Thyroid gland (tissue), 4 donors: ENCODE measurements at regions not wholly inside any gene's neighbourhood (a gene's known extent, or its start where the extent isn't known, plus 50 kb on each side); places are given as distances from the start of the nearest gene placed in this dataset.

Experiments
- DNase-seq, 2 donors: peaks; one replicate each; pipeline ENCODE4 v3.0.0-alpha.2; 2019
- H3K27ac ChIP-seq, 3 donors: fragments of 200-600 bp; sonication (generic); 1 replicate in 2 of 3; 2 replicates in 1 of 3; pipeline ENCODE4 v1.5.1; 2016 to 2019; ENCODE audit warnings: mild to moderate bottlenecking in 1 of 3, moderate library complexity in 1 of 3
- H3K27me3 ChIP-seq: fragments of 200-600 bp; sonication (generic); one replicate; pipeline ENCODE4 v1.5.1; 2019
- H3K36me3 ChIP-seq, 2 donors: fragments of 200-600 bp; sonication (generic); one replicate each; pipeline ENCODE4 v1.5.1; 2016 to 2019
- H3K4me1 ChIP-seq, 2 donors: fragments of 200-600 bp; sonication (generic); one replicate each; pipeline ENCODE4 v1.5.1; 2017 to 2019
- H3K4me3 ChIP-seq, 3 donors: fragments of 200-600 bp; sonication (generic); replicated peaks in 1 of 3; 1 replicate in 2 of 3; 2 replicates in 1 of 3; pipeline ENCODE4 v1.5.1; 2016; ENCODE audit warnings: mild to moderate bottlenecking in 1 of 3
- H3K9me3 ChIP-seq: fragments of 200-600 bp; sonication (generic); one replicate; pipeline ENCODE4 v1.5.1; 2017
- POLR2A ChIP-seq, 2 donors: fragments of 450-650 bp; IDR thresholded peaks; one replicate each; pipeline ENCODE4 v1.6.1; 2017; ENCODE audit warnings: antibody characterized with exemption in 2 of 2, mild to moderate bottlenecking in 2 of 2, moderate library complexity in 1 of 2
- WGBS, 2 donors: methylation state at CpG; one replicate each; pipeline ENCODE4 v1.1.5; 2017; 5-methylcytosine and 5-hydroxymethylcytosine counted together
- intact Hi-C: fragments of 100-400 bp; cut with DNase I; formaldehyde crosslinking; loops from one replicate; pipeline ENCODE4 v1.15.1; 2023
- TF ChIP-seq, protein P1 (sequence below), 6 experiments: fragments of 200-600 bp in 3 of 6; fragments of 450-650 bp in 3 of 6; sonication (generic) in 3 of 6; IDR thresholded peaks; one replicate each; pipeline ENCODE4 v1.5.1; 2016 to 2019; ENCODE audit warnings: antibody characterized with exemption in 6 of 6, mild to moderate bottlenecking in 2 of 6, inconsistent platforms in 1 of 6, moderate library complexity in 1 of 6

DNA sequence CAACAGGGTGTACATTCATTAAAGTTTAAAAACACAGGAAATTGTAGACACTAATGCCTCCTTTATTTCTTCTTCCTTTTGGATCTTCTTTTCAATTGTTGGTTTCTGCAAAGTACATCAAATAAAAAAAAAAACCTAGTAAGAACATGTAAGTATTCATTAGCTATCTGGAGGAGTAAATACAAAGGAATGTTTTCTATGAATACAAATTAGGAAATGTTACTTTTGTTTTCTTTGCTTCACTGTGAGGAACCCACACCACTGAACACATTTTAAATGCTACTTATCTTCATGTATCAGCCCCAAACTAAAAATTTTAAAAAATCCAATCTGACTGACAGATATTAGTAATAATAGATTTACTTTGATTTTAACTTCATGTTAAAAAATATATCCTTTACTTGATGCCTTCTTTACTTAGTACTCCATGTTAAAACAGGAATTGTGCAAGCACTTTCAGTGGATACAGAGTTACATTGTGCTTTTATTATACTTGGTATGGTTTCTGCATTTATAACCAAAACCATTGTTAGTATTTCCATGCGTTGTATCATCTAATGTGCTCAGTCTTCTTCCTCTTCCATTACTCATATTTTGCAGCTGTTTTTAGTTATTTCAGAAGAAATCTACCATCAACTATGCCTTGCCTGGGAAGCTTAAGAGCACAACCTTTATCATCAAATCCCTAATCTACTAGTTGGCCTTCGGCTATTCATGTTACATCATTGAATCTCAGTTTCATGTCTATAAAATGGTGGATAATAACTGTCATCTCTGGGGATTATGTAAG is 236.9 kb upstream of the DPYD start:
- Histone ChIP-seq H3K36me3 (no peaks in the 10 kb centered on the region), H3K4me1 (no peaks in the 10 kb centered on the region), H3K9me3 (no peaks in the 10 kb centered on the region), H3K27me3 (no peaks in the 10 kb centered on the region), H3K4me3 (no peak overlapping the region), H3K27ac (no peak overlapping the region)
- intact Hi-C loops, result no loop called here
- no peak for TF ChIP-seq POLR2A (IDR thresholded peaks at IDR 0.05)
- TF ChIP-seq, protein P1, sequence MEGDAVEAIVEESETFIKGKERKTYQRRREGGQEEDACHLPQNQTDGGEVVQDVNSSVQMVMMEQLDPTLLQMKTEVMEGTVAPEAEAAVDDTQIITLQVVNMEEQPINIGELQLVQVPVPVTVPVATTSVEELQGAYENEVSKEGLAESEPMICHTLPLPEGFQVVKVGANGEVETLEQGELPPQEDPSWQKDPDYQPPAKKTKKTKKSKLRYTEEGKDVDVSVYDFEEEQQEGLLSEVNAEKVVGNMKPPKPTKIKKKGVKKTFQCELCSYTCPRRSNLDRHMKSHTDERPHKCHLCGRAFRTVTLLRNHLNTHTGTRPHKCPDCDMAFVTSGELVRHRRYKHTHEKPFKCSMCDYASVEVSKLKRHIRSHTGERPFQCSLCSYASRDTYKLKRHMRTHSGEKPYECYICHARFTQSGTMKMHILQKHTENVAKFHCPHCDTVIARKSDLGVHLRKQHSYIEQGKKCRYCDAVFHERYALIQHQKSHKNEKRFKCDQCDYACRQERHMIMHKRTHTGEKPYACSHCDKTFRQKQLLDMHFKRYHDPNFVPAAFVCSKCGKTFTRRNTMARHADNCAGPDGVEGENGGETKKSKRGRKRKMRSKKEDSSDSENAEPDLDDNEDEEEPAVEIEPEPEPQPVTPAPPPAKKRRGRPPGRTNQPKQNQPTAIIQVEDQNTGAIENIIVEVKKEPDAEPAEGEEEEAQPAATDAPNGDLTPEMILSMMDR (IDR thresholded peaks at IDR 0.05), result no peak
- 85 to 88% methylated on average over 2 of the region's 2 CpGs for WGBS, 2 donors
- no peak for DNase-seq

DNA sequence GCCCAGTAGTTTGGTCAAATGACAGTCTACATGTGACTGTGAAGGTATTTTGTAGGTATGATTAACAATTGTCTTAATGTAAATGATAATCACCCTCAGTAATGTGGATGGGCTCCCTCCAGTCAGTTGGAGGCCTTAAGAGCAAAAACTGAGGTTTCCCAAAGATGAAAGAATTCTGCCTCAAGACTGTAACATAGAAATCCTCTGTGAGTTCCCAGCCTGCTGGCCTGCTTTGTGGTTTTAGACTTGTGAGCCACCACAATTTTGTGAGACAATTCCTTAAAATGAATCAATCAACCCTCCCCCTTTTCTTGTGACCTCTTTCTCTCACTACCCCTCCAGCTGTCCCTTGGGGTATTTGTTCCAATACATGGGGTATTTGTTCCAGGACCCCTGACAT is 226.4 kb upstream of the DPYD start:
- no peak for DNase-seq
- TF ChIP-seq POLR2A (IDR thresholded peaks at IDR 0.05), result no peak
- TF ChIP-seq, protein P1 (IDR thresholded peaks at IDR 0.05), result no peak
- Histone ChIP-seq H3K9me3 (no peaks in the 10 kb centered on the region), H3K4me1 (no peaks in the 10 kb centered on the region), H3K27me3 (no peaks in the 10 kb centered on the region), H3K27ac (no peak overlapping the region), H3K36me3 (no peaks in the 10 kb centered on the region), H3K4me3 (no peak overlapping the region)
- intact Hi-C loops, result no loop called here

DNA sequence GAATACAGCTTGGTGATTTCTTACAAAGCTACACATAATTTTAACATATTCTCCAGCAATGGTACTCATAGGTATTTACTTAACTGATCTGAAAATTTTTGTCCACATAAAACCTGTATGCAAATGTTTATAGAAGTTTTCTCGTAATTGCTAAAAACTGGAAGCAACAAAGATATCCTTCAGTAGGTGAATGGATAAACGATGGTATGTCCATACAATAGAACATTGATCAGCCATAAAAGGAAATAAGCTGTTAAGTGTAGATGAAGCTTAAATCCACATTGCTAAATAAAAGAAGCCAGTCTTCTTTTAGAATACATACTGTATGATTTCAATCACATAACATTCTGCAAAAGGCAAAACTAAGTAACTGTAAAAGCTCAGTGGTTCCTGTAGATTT is 224.8 kb upstream of the DPYD start:
- DNase-seq, result no peak
- Histone ChIP-seq H3K27me3 (no peaks in the 10 kb centered on the region), H3K4me1 (no peaks in the 10 kb centered on the region), H3K9me3 (no peaks in the 10 kb centered on the region), H3K27ac (no peak overlapping the region), H3K36me3 (no peaks in the 10 kb centered on the region), H3K4me3 (no peak overlapping the region)
- intact Hi-C loops, result no loop called here
- TF ChIP-seq, protein P1 (IDR thresholded peaks at IDR 0.05), result no peak
- TF ChIP-seq POLR2A (IDR thresholded peaks at IDR 0.05), result no peak
- WGBS, 2 donors, result 88 to 90% methylated on average over 2 of the region's 2 CpGs

DNA sequence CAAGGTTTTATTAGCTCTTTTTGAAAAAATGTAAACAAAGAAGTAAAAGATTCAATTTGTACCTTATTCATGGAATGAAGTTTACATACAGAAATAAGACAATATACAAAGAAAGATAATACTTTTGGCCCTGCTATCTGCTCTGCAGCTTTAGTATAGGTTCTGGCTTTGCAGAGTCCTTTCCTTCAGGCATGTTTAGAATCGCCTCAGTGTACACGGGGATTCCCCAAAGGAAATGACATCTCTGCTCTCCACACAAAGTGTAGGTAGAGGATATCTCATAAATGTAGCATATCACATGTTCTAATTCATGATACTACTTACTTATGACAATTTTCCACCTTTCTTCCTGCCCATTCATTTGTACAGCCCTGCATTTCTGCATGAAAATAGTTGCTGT is 222.6 kb upstream of the DPYD start:
- no peaks in the 10 kb centered on the region for H3K9me3 ChIP-seq
- H3K27ac ChIP-seq, result no peak overlapping the region
- H3K36me3 ChIP-seq, result no peaks in the 10 kb centered on the region
- H3K4me1 ChIP-seq, result no peaks in the 10 kb centered on the region
- H3K27me3 ChIP-seq, result no peaks in the 10 kb centered on the region
- intact Hi-C loops, result no loop called here
- 62 to 78% methylated on average over 2 of the region's 2 CpGs for WGBS, 2 donors
- no peak for DNase-seq
- H3K4me3 ChIP-seq, result no peak overlapping the region
- TF ChIP-seq POLR2A (IDR thresholded peaks at IDR 0.05), result no peak
- TF ChIP-seq, protein P1 (IDR thresholded peaks at IDR 0.05), result no peak

DNA sequence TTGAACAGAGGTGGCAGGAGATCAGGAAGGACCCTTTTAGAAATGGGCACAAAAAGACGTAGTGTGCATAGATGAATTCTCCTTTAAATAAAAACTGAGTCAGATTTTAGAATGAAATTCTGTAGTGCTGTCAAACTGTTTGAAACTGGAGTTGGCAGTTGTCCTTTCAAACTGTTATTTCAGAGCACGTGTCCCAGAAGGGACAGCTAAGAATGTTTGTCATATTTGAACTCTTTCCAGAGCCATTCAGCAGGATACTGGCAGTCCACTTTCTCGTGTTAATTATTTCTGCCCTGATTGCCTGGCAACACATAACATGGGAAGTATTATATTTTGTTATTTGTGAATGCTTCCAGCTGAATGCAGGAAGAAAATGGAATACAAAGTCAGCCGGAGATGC is 212.3 kb upstream of the DPYD start:
- no peaks in the 10 kb centered on the region for H3K9me3 ChIP-seq
- no peak overlapping the region for H3K27ac ChIP-seq
- no peaks in the 10 kb centered on the region for H3K36me3 ChIP-seq
- no peak overlapping the region for H3K4me3 ChIP-seq
- DNase-seq, result no peak
- TF ChIP-seq POLR2A (IDR thresholded peaks at IDR 0.05), result no peak
- TF ChIP-seq, protein P1 (IDR thresholded peaks at IDR 0.05), result no peak
- WGBS, 2 donors, result 39 to 43% methylated on average over 4 of the region's 4 CpGs
- no peaks in the 10 kb centered on the region for H3K27me3 ChIP-seq
- intact Hi-C loops, result no loop called here
- H3K4me1 ChIP-seq, result no peaks in the 10 kb centered on the region
